CD8-positive, alpha-beta memory T cell (primary cell): ENCODE measurements at regions not wholly inside any gene's neighbourhood (a gene's known extent, or its start where the extent isn't known, plus 50 kb on each side); places are given as distances from the start of the nearest gene placed in this dataset.

ENCODE experiments used
- CTCF ChIA-PET: fragments of 350-600 bp; sonication (Branson Sonifier 250); formaldehyde crosslinking; loops from one replicate; lab custom pipeline; 2021; ENCODE audit warnings: antibody characterized with exemption; lab: Charles Lee
- POLR2A ChIA-PET: fragments of 350-600 bp; sonication (Branson Sonifier 250); formaldehyde crosslinking; loops from one replicate; lab custom pipeline; 2021; ENCODE audit warnings: antibody characterized with exemption; lab: Charles Lee
- DNase-seq, 5 donors: peaks; one replicate each; pipeline versions ENCODE4 v3.0.0 to v3.0.0-alpha.2; 2020 to 2022; ENCODE audit warnings: mixed read lengths in 1 of 5
- H3K27ac ChIP-seq: one replicate; pipeline ENCODE4 v1.7.0; 2013; ENCODE audit warnings: low read depth, mild to moderate bottlenecking, low read length, moderate library complexity
- H3K27me3 ChIP-seq: 2 replicates; pipeline ENCODE4 v1.7.0; 2013; ENCODE audit warnings: low read length, mild to moderate bottlenecking; ENCODE audit not compliant: insufficient read depth, poor library complexity, severe bottlenecking
- H3K36me3 ChIP-seq: 2 replicates; pipeline ENCODE4 v1.7.0; 2013; ENCODE audit warnings: mild to moderate bottlenecking, low read length, moderate library complexity; ENCODE audit not compliant: insufficient read depth
- H3K4me1 ChIP-seq: 2 replicates; pipeline ENCODE4 v1.7.0; 2013; ENCODE audit warnings: mild to moderate bottlenecking, low read length, moderate library complexity; ENCODE audit not compliant: insufficient read depth
- H3K4me3 ChIP-seq: 2 replicates; pipeline ENCODE4 v1.7.0; 2013; ENCODE audit warnings: mild to moderate bottlenecking, low read length
- H3K9me3 ChIP-seq: 2 replicates; pipeline ENCODE4 v1.7.0; 2013; ENCODE audit warnings: mild to moderate bottlenecking, low read length
- H3K27ac Mint-ChIP-seq, 8 donors: one replicate each; pipeline ENCODE4 v1.8.0; 2020 to 2021; ENCODE audit warnings: mixed read lengths in 8 of 8, mild to moderate bottlenecking in 6 of 8, inconsistent platforms in 3 of 8, moderate library complexity in 3 of 8
- H3K27me3 Mint-ChIP-seq, 2 donors: one replicate each; pipeline ENCODE4 v1.8.0; 2020 to 2021; ENCODE audit warnings: mixed read lengths in 2 of 2, mild to moderate bottlenecking in 1 of 2, moderate library complexity in 1 of 2
- H3K36me3 Mint-ChIP-seq, 3 donors: one replicate each; pipeline ENCODE4 v1.8.0; 2020 to 2021; ENCODE audit warnings: mixed read lengths in 3 of 3, inconsistent platforms in 1 of 3, mild to moderate bottlenecking in 1 of 3
- H3K4me1 Mint-ChIP-seq, 3 donors: one replicate each; pipeline ENCODE4 v1.8.0; 2020 to 2021; ENCODE audit warnings: mixed read lengths in 3 of 3, inconsistent platforms in 1 of 3, mild to moderate bottlenecking in 1 of 3
- H3K4me3 Mint-ChIP-seq, 7 donors: one replicate each; pipeline ENCODE4 v1.8.0; 2020 to 2021; ENCODE audit warnings: mixed read lengths in 7 of 7, mild to moderate bottlenecking in 6 of 7, moderate library complexity in 4 of 7, inconsistent platforms in 2 of 7
- H3K9me3 Mint-ChIP-seq, 5 donors: one replicate each; pipeline ENCODE4 v1.8.0; 2020 to 2022; ENCODE audit warnings: mixed read lengths in 5 of 5, mild to moderate bottlenecking in 3 of 5, moderate library complexity in 2 of 5, inconsistent platforms in 1 of 5

DNA sequence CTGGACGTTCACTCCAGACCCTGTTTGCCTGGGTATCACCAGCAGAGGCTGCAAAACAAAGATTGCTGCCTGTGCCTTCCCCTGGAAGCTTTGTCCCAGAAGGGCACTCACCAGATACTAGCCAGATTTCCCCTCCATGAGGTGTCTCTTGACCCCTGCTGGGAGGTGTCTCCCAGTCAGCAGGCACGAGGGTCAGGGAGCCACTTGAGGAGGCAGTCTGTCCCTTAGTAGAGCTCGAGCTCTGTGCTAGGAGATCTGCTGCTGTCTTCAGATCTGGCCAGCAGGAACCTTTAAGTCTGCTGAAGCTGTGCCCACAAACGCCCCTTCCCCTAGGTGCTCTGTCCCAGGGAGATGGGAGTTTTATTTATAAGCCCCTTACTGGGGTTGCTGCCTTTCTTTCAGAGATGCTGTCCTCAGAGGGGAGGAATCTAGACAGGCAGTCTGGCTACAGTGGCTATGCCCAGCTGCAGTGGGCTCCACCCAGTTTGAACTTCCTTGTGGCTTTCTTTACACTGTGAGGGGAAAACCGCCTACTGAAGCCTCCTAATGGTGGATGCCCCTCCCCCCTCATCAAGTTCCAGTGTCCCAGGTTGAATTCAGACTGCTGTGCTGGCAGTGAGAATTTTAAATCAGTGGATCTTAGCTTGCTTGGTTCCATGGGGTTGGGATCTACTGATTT, 253.9 kb downstream of the SPATA31D1 start:
- ChIA-PET POLR2A (no interaction called here), CTCF (no interaction called here)

GRCh38 chr9:82247318-82247717, 258.7 kb downstream of the SPATA31D1 start:
- no peak for DNase-seq
- H3K9me3 ChIP-seq = no peaks in the 10 kb centered on the region
- H3K4me1 Mint-ChIP-seq = no peaks in the 10 kb centered on the region
- no peaks in the 10 kb centered on the region for H3K4me1 ChIP-seq
- POLR2A ChIA-PET = no interaction called here
- no peaks in the 10 kb centered on the region for H3K27me3 Mint-ChIP-seq
- CTCF ChIA-PET = no interaction called here
- H3K27ac ChIP-seq = no peak overlapping the region
- no peak overlapping the region for H3K4me3 Mint-ChIP-seq
- H3K36me3 Mint-ChIP-seq = no peaks in the 10 kb centered on the region
- no peaks in the 10 kb centered on the region for H3K27me3 ChIP-seq
- H3K4me3 ChIP-seq = no peak overlapping the region
- H3K9me3 Mint-ChIP-seq = peaks cover 6 to 25% (median 16%) of the 10 kb centered on the region in 5 donors
- H3K36me3 ChIP-seq = no peaks in the 10 kb centered on the region
- no peak overlapping the region for H3K27ac Mint-ChIP-seq

More for the DNA sequence above, 253.9 kb downstream of the SPATA31D1 start:
- Mint-ChIP-seq H3K4me1 (no peaks in the 10 kb centered on the region), H3K4me3 (no peak overlapping the region), H3K27ac (no peak overlapping the region), H3K27me3 (no peaks in the 10 kb centered on the region), H3K36me3 (no peaks in the 10 kb centered on the region), H3K9me3 (peaks cover 11 to 30% (median 23%) of the 10 kb centered on the region in 5 donors)
- no peak overlapping the region for H3K4me3 ChIP-seq
- no peaks in the 10 kb centered on the region for H3K9me3 ChIP-seq
- H3K4me1 ChIP-seq = no peaks in the 10 kb centered on the region
- H3K27ac ChIP-seq = no peak overlapping the region
- DNase-seq = no peak
- H3K27me3 ChIP-seq = no peaks in the 10 kb centered on the region
- H3K36me3 ChIP-seq = no peaks in the 10 kb centered on the region

DNA sequence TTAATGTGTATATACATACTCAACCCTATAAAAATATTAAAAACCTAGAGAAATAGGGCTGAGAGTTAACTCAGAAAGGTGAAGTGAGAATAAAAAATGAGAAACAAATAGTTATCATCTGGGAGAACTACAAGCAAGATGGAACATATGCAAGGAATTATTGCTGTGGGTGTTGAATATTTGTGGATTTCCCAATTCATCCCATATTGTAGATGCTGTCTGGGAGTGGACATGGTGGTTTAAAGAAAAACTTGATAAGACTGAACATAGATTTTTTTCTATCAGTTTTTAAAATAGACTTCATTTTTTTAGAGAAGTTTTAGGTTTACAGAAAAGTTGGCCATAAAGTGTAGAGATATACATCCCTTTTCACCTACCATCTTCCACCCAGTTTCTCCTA, 263.5 kb downstream of the SPATA31D1 start:
- ChIA-PET CTCF (no interaction called here), POLR2A (no interaction called here)
- Mint-ChIP-seq H3K9me3 (peaks cover 0 to 15% (median 8%) of the 10 kb centered on the region in 5 donors), H3K27ac (no peak overlapping the region), H3K27me3 (peaks cover 0 to under 1% of the 10 kb centered on the region in 2 donors), H3K36me3 (no peaks in the 10 kb centered on the region), H3K4me1 (no peaks in the 10 kb centered on the region), H3K4me3 (no peak overlapping the region)
- no peak for DNase-seq
- no peaks in the 10 kb centered on the region for H3K9me3 ChIP-seq
- H3K27me3 ChIP-seq = no peaks in the 10 kb centered on the region
- no peak overlapping the region for H3K27ac ChIP-seq
- no peaks in the 10 kb centered on the region for H3K36me3 ChIP-seq
- no peaks in the 10 kb centered on the region for H3K4me1 ChIP-seq
- H3K4me3 ChIP-seq = no peak overlapping the region

DNA sequence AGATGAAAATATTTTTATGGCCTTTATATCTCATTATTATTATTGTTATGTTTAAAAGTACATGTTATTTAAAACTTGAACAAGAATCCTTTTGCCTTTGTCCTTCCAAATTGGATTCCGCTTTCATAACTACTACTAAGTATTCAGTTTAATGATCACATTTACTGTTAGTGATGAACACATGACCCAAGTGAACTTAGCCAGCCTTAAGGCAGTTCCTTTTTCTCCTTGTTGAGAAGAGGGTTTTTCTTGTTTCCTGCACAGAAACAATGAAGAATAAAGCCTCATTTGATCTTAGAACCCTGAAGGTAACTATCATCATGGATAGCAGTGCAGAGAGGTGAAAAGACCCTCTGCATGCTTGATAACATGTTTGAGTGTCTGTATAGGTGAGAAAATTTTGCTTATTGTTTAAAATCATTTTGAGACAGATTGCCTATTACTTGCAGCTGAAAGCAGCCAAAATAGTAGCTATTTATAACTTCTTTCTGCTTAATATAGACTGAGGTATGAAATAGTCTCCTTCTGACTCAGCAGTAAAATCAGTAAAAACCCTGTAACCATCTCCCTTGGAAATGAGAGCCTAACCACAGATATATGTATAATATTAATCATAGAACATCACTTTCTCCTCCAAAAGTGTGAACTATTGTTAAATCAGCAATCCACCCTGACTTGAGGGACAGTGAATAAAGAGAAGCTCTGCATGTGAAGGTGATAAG, 266.2 kb downstream of the SPATA31D1 start:
- Mint-ChIP-seq H3K27me3 (peaks cover 0 to 2% of the 10 kb centered on the region in 2 donors), H3K9me3 (peaks cover 0 to 15% (median 8%) of the 10 kb centered on the region in 5 donors), H3K4me1 (no peaks in the 10 kb centered on the region), H3K36me3 (no peaks in the 10 kb centered on the region), H3K27ac (no peak overlapping the region), H3K4me3 (no peak overlapping the region)
- ChIA-PET POLR2A (no interaction called here), CTCF (no interaction called here)
- Histone ChIP-seq H3K36me3 (no peaks in the 10 kb centered on the region), H3K4me3 (no peak overlapping the region), H3K27me3 (no peaks in the 10 kb centered on the region), H3K4me1 (no peaks in the 10 kb centered on the region), H3K27ac (no peak overlapping the region), H3K9me3 (no peaks in the 10 kb centered on the region)
- DNase-seq = no peak

DNA sequence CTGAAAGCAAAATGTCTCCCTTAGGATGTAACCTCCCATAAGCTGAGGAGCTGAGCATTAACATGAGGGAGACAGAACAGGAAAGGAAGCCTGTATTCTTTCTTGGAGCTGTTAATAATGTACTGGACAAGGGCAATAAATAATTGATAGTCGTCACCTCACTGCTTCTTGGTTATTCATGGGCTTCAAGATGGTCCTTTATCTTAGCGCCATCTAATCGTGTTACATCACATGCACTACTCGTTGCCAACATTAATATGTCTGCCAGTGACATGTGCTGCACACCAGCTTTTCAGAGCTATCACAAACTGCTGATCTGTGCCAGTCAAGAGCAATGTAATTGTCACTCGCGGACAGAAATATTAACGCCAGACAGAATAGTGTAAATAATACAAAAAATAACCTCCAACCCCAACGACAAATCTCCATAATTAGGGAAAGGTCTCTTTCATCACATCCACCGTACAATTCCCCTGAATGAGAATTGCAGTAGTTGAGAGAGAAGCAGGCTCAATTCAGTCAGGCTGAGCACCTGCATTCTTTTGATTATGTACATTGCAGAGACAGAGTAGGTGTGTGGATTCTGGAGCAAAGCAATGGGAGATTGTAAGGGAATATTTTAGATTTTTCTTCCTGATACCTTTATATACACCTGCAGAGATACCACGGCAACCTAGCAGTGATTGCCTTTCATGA, 267.1 kb downstream of the SPATA31D1 start:
- Mint-ChIP-seq H3K4me3 (no peak overlapping the region), H3K9me3 (peaks cover 0 to 12% (median 6%) of the 10 kb centered on the region in 5 donors), H3K4me1 (no peaks in the 10 kb centered on the region), H3K27ac (no peak overlapping the region), H3K36me3 (no peaks in the 10 kb centered on the region), H3K27me3 (peaks cover 0 to 2% of the 10 kb centered on the region in 2 donors)
- no peak overlapping the region for H3K4me3 ChIP-seq
- ChIA-PET POLR2A (no interaction called here), CTCF (no interaction called here)
- no peaks in the 10 kb centered on the region for H3K27me3 ChIP-seq
- no peaks in the 10 kb centered on the region for H3K4me1 ChIP-seq
- no peaks in the 10 kb centered on the region for H3K9me3 ChIP-seq
- no peak overlapping the region for H3K27ac ChIP-seq
- no peak for DNase-seq
- no peaks in the 10 kb centered on the region for H3K36me3 ChIP-seq

- no peaks in the 10 kb centered on the region for H3K9me3 ChIP-seq
- H3K27me3 ChIP-seq = no peaks in the 10 kb centered on the region
- ChIA-PET CTCF (no interaction called here), POLR2A (no interaction called here)
- no peak for DNase-seq
- Mint-ChIP-seq H3K27ac (no peak overlapping the region), H3K27me3 (peaks cover 0 to 3% of the 10 kb centered on the region in 2 donors), H3K4me3 (no peak overlapping the region), H3K4me1 (no peaks in the 10 kb centered on the region), H3K9me3 (peaks cover 0 to 17% (median 4%) of the 10 kb centered on the region in 5 donors), H3K36me3 (no peaks in the 10 kb centered on the region)
- no peaks in the 10 kb centered on the region for H3K36me3 ChIP-seq
- no peak overlapping the region for H3K27ac ChIP-seq
- H3K4me3 ChIP-seq = no peak overlapping the region
- H3K4me1 ChIP-seq = no peaks in the 10 kb centered on the region
Observed at GRCh38 chr9:82260691-82261090, 272.1 kb downstream of the SPATA31D1 start.

- no peaks in the 10 kb centered on the region for H3K27me3 ChIP-seq
- ChIA-PET POLR2A (no interaction called here), CTCF (no interaction called here)
- no peaks in the 10 kb centered on the region for H3K36me3 ChIP-seq
- no peak overlapping the region for H3K27ac ChIP-seq
- Mint-ChIP-seq H3K4me3 (no peak overlapping the region), H3K4me1 (no peaks in the 10 kb centered on the region), H3K27ac (no peak overlapping the region), H3K36me3 (no peaks in the 10 kb centered on the region), H3K27me3 (peaks cover 0 to 1% of the 10 kb centered on the region in 2 donors), H3K9me3 (peaks cover 0 to 21% (median 2%) of the 10 kb centered on the region in 5 donors)
- no peak for DNase-seq
- no peaks in the 10 kb centered on the region for H3K4me1 ChIP-seq
- no peaks in the 10 kb centered on the region for H3K9me3 ChIP-seq
- H3K4me3 ChIP-seq = no peak overlapping the region
Observed at GRCh38 chr9:82263619-82264018, 275.0 kb downstream of the SPATA31D1 start.

GRCh38 chr9:82271106-82271561, 282.6 kb downstream of the SPATA31D1 start:
- POLR2A ChIA-PET = no interaction called here
- Histone ChIP-seq H3K36me3 (no peaks in the 10 kb centered on the region), H3K27ac (no peak overlapping the region), H3K4me3 (no peak overlapping the region), H3K27me3 (no peaks in the 10 kb centered on the region), H3K9me3 (no peaks in the 10 kb centered on the region), H3K4me1 (no peaks in the 10 kb centered on the region)
- Mint-ChIP-seq H3K27ac (no peak overlapping the region), H3K27me3 (no peaks in the 10 kb centered on the region), H3K9me3 (peaks cover 0 to 7% (median 2%) of the 10 kb centered on the region in 5 donors), H3K4me1 (no peaks in the 10 kb centered on the region), H3K4me3 (no peak overlapping the region), H3K36me3 (no peaks in the 10 kb centered on the region)
- CTCF ChIA-PET = no interaction called here
- no peak for DNase-seq
